Heart left ventricle (tissue), 16 donors: ENCODE measurements at regions not wholly inside any gene's neighbourhood (a gene's known extent, or its start where the extent isn't known, plus 50 kb on each side); places are given as distances from the start of the nearest gene placed in this dataset.
A peak's percentile ranks its signal among the peaks of the same experiment; 100 is the strongest.

Source experiments
- ATAC-seq, 4 donors: fragments of 200-7000 bp; cut with Tn5 transposase; one replicate each; pipeline ENCODE4 v1.9.1; 2020 to 2022; ENCODE audit warnings: moderate library complexity in 4 of 4, mild to moderate bottlenecking in 3 of 4, moderate number of reproducible peaks in 1 of 4
- DNase-seq, 5 donors: peaks; one replicate each; pipeline ENCODE4 v3.0.0-alpha.2; 2020
- H3K27ac ChIP-seq, 12 donors: fragments of 200-600 bp; sonication (generic) in 4 of 12; one replicate each; pipeline versions ENCODE4 v1.5.0 to v1.8.0; 2016 to 2022; ENCODE audit warnings: mild to moderate bottlenecking in 2 of 12
- H3K27me3 ChIP-seq, 9 donors: fragments of 200-600 bp; sonication (generic) in 2 of 9; one replicate each; pipeline versions ENCODE4 v1.5.1 to v1.8.0; 2016 to 2022; ENCODE audit warnings: mild to moderate bottlenecking in 3 of 9
- H3K36me3 ChIP-seq, 9 donors: fragments of 200-600 bp; sonication (generic) in 2 of 9; one replicate each; pipeline versions ENCODE4 v1.5.0 to v1.8.0; 2018 to 2022; ENCODE audit warnings: mild to moderate bottlenecking in 2 of 9
- H3K4me1 ChIP-seq, 12 donors: fragments of 200-600 bp; sonication (generic) in 4 of 12; one replicate each; pipeline versions ENCODE4 v1.5.0 to v1.8.0; 2016 to 2022; ENCODE audit warnings: mild to moderate bottlenecking in 3 of 12
- H3K4me3 ChIP-seq, 12 donors: fragments of 200-600 bp; sonication (generic) in 4 of 12; one replicate each; pipeline versions ENCODE4 v1.5.0 to v1.8.0; 2017 to 2022; ENCODE audit warnings: mild to moderate bottlenecking in 9 of 12, moderate library complexity in 4 of 12
- H3K9me3 ChIP-seq, 12 donors: fragments of 200-600 bp; sonication (generic) in 4 of 12; one replicate each; pipeline versions ENCODE4 v1.5.0 to v1.8.0; 2016 to 2022; ENCODE audit warnings: mild to moderate bottlenecking in 1 of 12
- POLR2A ChIP-seq, 2 donors: fragments of 450-650 bp; IDR thresholded peaks; one replicate each; pipeline ENCODE4 v1.6.1; 2017; ENCODE audit warnings: antibody characterized with exemption in 2 of 2, mild to moderate bottlenecking in 2 of 2, moderate library complexity in 2 of 2
- WGBS, 4 donors: extraction: QIAGEN DNeasy Blood & Tissue Kit in 2 of 4; methylation state at CpG; one replicate each; pipeline versions ENCODE4 v1.1.5 to v1.1.7; 2013 to 2018; 5-methylcytosine and 5-hydroxymethylcytosine counted together
- intact Hi-C, 10 donors: fragments of 100-400 bp; cut with DNase I; formaldehyde crosslinking; loops; one replicate each; pipeline versions ENCODE4 v1.11.1 to v1.14.2; 2022
- TF ChIP-seq, protein P1 (sequence below), 12 donors: fragments of 200-600 bp; sonication (generic) in 4 of 12; IDR thresholded peaks; one replicate each; pipeline versions ENCODE4 v1.5.0 to v1.8.0; 2018 to 2022; ENCODE audit warnings: antibody characterized with exemption in 12 of 12, mild to moderate bottlenecking in 5 of 12
- donor health status: ischemic (EF 13 %, LVEDD 7.1; RV severe dilation, severe dysfunction).
- donor health status: healthy with polysubstance abuse.
- donor health status: DM: no; HTN: yes; CAD: no.
- donor health status: DM: no; HTN: no; CAD: no.
- donor health status: ischemic (EF 25% LVEDD 6.9; RV normal size, moderate dysfunction).
- donor health status: ischemic (EF 25% LVEDD 5.7; RV mildly dilated, moderate dysfunction).
- donor health status: healthy.
- donor health status: DM: yes; HTN: yes; CAD: no.
- donor health status: ischemic (EF 35%, LVEDD 5.7; RV mildly dilated, moderate dysfunction).
- donor health status: nonischemic (EF 11% LVEDD 7.7; RV severe dilation, severe dysfunction).
- donor health status: DM: yes; HTN: yes; CAD: no.
- donor health status: PGD.
- donor health status: ischemic (EF 29% LVEDD 5.4; RV normal size, mild dysfunction).
- donor health status: nonischemic (EF 23%, LVEDD 6.1; RV moderate dilation, normal function).

DNA sequence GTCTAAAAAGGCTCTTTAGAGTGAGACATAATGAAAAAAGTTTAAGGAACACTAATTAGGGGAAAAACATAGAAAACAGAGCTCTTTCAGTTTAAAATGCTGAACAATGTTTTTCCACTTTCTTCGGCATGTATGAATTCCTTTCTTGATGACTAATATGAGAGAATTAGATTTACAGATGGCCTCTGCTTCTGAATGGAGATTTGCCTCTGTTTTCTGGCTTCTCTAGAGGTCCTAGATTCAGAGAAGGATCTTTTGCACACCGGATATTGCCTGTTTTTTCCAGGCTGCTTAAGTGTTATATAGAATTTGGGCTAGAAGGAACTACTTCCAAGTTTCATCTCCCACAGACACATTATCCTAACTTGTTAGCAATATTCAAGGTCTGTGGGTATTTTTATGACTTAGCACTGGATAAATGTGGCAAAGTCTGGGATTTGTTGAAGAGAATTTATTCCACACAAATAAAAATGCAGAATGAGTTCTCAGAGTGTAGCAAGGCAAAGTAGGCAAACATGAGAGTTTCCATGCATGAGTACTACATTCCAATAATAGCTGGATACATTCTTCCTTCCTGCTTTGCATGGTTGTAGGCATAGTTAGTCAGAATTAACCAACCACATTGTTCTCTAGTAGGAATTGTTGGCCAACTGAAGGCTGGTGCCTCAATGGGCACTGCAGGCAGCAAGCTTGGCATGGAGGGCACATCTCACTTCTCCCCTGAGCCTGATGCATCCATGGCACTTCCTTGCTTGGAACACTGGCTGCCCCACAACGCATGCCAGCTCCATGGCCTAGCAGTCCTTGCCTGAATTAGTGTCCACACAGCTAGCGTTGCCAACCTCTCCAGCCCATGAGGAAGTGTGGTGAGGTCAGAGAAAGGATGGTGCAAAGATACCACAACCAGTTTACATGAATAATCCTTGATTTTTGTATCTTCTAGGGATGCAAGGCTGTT lies 224.2 kb downstream of the CLIC5 start:
- no peaks in the 10 kb centered on the region for H3K27me3 ChIP-seq
- TF ChIP-seq, protein P1, sequence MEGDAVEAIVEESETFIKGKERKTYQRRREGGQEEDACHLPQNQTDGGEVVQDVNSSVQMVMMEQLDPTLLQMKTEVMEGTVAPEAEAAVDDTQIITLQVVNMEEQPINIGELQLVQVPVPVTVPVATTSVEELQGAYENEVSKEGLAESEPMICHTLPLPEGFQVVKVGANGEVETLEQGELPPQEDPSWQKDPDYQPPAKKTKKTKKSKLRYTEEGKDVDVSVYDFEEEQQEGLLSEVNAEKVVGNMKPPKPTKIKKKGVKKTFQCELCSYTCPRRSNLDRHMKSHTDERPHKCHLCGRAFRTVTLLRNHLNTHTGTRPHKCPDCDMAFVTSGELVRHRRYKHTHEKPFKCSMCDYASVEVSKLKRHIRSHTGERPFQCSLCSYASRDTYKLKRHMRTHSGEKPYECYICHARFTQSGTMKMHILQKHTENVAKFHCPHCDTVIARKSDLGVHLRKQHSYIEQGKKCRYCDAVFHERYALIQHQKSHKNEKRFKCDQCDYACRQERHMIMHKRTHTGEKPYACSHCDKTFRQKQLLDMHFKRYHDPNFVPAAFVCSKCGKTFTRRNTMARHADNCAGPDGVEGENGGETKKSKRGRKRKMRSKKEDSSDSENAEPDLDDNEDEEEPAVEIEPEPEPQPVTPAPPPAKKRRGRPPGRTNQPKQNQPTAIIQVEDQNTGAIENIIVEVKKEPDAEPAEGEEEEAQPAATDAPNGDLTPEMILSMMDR (IDR thresholded peaks at IDR 0.05): no peak
- no peak for TF ChIP-seq POLR2A (IDR thresholded peaks at IDR 0.05)
- no peaks in the 10 kb centered on the region for H3K36me3 ChIP-seq
- no peaks in the 10 kb centered on the region for H3K4me1 ChIP-seq
- no peak overlapping the region for H3K4me3 ChIP-seq
- H3K9me3 ChIP-seq: no peaks in the 10 kb centered on the region
- peak in 1 of 4 donors; percentile 26 for ATAC-seq
- peak in 1 of 5 donors; percentile 24 for DNase-seq
- H3K27ac ChIP-seq: no peak overlapping the region
- 71 to 84% (median 77%) methylated on average over 4 of the region's 4 CpGs for WGBS, 4 donors
- intact Hi-C loops: no loop called here

DNA sequence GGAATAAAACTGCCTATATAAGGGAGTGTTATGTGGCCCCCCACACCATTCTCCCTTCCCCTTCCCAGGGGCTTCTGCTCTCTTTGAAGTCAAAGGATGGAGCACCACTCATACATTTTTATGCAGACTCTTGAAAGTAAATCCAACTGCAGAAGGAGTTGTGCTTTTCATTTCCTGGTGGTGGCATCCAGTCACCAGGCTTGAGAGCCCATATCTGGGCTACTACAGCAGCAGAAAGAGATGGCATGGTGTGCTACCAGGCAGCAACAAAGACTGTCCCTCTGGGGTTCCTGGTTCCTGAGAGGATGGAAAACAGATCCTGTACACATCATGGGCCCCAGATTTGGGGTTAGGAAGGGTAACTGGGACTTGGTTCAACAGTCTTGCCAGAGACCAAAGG lies 226.4 kb downstream of the CLIC5 start:
- H3K27me3 ChIP-seq: no peaks in the 10 kb centered on the region
- no peaks in the 10 kb centered on the region for H3K4me1 ChIP-seq
- no peak overlapping the region for H3K4me3 ChIP-seq
- ATAC-seq: no peak
- intact Hi-C loops: no loop called here
- TF ChIP-seq POLR2A (IDR thresholded peaks at IDR 0.05): no peak
- TF ChIP-seq, protein P1 (IDR thresholded peaks at IDR 0.05): no peak
- no peaks in the 10 kb centered on the region for H3K9me3 ChIP-seq
- no peaks in the 10 kb centered on the region for H3K36me3 ChIP-seq
- no peak overlapping the region for H3K27ac ChIP-seq
- DNase-seq: no peak

DNA sequence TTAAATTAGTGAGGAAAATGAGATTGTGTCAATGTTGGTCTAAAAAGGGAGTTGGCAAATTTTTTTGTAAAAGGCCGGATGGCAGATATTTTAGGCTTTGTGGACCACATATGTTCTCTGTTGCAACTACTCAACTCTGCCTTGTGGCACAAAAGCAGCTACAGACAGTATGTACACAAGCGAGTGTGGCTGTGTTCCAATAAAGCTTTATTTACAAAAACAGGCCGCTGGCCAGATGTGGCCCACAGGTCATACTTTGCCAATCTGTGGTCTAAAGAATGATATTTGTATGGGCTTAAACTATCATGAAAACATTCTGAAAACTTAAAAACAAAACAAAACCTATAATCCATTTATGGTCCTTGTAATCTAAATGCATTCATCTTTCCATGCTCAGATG lies 228.3 kb downstream of the CLIC5 start:
- intact Hi-C loops: no loop called here
- Histone ChIP-seq H3K27ac (no peak overlapping the region), H3K27me3 (no peaks in the 10 kb centered on the region), H3K4me1 (no peaks in the 10 kb centered on the region), H3K36me3 (no peaks in the 10 kb centered on the region), H3K9me3 (no peaks in the 10 kb centered on the region), H3K4me3 (no peak overlapping the region)
- TF ChIP-seq, protein P1 (IDR thresholded peaks at IDR 0.05): no peak
- TF ChIP-seq POLR2A (IDR thresholded peaks at IDR 0.05): no peak
- no peak for ATAC-seq
- WGBS, 4 donors: 87 to 92% (median 88%) methylated on average over 3 of the region's 3 CpGs
- DNase-seq: no peak

DNA sequence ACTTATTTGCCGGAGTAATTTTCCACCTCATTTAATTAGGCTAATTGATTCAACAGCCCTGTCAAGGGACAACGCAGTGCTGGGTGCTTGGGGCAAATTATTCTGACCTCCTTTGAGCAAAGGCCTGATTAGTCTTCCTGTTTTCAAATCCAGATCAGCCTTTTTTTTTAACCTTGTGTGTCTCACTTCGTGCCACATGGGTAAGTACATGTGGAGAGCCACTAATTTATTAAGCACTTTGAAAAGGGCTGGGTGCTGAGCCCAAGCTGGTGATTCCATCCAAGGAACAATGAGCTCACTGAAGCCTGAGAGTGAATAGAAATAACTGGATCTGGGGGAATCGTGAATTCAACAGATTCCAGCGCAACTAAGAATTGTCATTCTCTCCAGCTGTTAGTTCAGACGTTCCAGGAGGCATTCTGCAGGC lies 229.3 kb downstream of the CLIC5 start:
- TF ChIP-seq, protein P1 (IDR thresholded peaks at IDR 0.05): no peak
- no peak for TF ChIP-seq POLR2A (IDR thresholded peaks at IDR 0.05)
- intact Hi-C loops: no loop called here
- Histone ChIP-seq H3K27me3 (no peaks in the 10 kb centered on the region), H3K4me1 (no peaks in the 10 kb centered on the region), H3K4me3 (no peak overlapping the region), H3K9me3 (no peaks in the 10 kb centered on the region), H3K36me3 (no peaks in the 10 kb centered on the region), H3K27ac (no peak overlapping the region)
- 59 to 83% (median 76%) methylated on average over 6 of the region's 6 CpGs for WGBS, 4 donors
- no peak for DNase-seq
- no peak for ATAC-seq
